CD4-positive, alpha-beta T cell treated with Interleukin-17A for 1 hour (primary cell): ENCODE measurements at regions not wholly inside any gene's neighbourhood (a gene's known extent, or its start where the extent isn't known, plus 50 kb on each side); places are given as distances from the start of the nearest gene placed in this dataset.

Source experiments
- DNase-seq: peaks from one replicate; pipeline ENCODE4 v3.0.0-alpha.2; 2020

GRCh38 chr9:26026423-26027100 is 348.3 kb upstream of the TUSC1 start:
- no peak for DNase-seq

- DNase-seq = no peak
Observed at GRCh38 chr9:26013199-26013598, 335.0 kb upstream of the TUSC1 start.

GRCh38 chr9:26012797-26013196 is 334.6 kb upstream of the TUSC1 start:
- DNase-seq = no peak

- no peak for DNase-seq
Observed at GRCh38 chr9:25994605-25995004, 316.4 kb upstream of the TUSC1 start.

GRCh38 chr9:25990376-25990775 is 312.1 kb upstream of the TUSC1 start:
- no peak for DNase-seq

GRCh38 chr9:25975667-25976066 is 297.4 kb upstream of the TUSC1 start:
- no peak for DNase-seq

GRCh38 chr9:25964239-25964638 is 286.0 kb upstream of the TUSC1 start:
- no peak for DNase-seq

- DNase-seq = no peak
Observed at GRCh38 chr9:25960178-25960577, 281.9 kb upstream of the TUSC1 start.

- no peak for DNase-seq
Observed at GRCh38 chr9:25954209-25954608, 276.0 kb upstream of the TUSC1 start.

- no peak for DNase-seq
Observed at GRCh38 chr9:25948182-25948581, 269.9 kb upstream of the TUSC1 start.

GRCh38 chr9:25939126-25939525 is 260.9 kb upstream of the TUSC1 start:
- no peak for DNase-seq

GRCh38 chr9:25936031-25936430 is 257.8 kb upstream of the TUSC1 start:
- no peak for DNase-seq

- DNase-seq = no peak
Observed at GRCh38 chr9:25935188-25935587, 256.9 kb upstream of the TUSC1 start.

GRCh38 chr9:25918761-25919160 is 240.5 kb upstream of the TUSC1 start:
- no peak for DNase-seq

GRCh38 chr9:25917731-25918362 is 239.6 kb upstream of the TUSC1 start:
- DNase-seq = no peak

GRCh38 chr9:25913806-25914205 is 235.6 kb upstream of the TUSC1 start:
- no peak for DNase-seq

- no peak for DNase-seq
Observed at GRCh38 chr9:25904701-25905100, 226.5 kb upstream of the TUSC1 start.

GRCh38 chr9:25891527-25891926 is 213.3 kb upstream of the TUSC1 start:
- no peak for DNase-seq

- no peak for DNase-seq
Observed at GRCh38 chr9:25889661-25890060, 211.4 kb upstream of the TUSC1 start.

- no peak for DNase-seq
Observed at GRCh38 chr9:25876248-25876647, 198.0 kb upstream of the TUSC1 start.

- DNase-seq = no peak
Observed at GRCh38 chr9:25864509-25864908, 186.3 kb upstream of the TUSC1 start.

- no peak for DNase-seq
Observed at GRCh38 chr9:25861421-25861820, 183.2 kb upstream of the TUSC1 start.

GRCh38 chr9:25857147-25857546 is 178.9 kb upstream of the TUSC1 start:
- DNase-seq = no peak

- DNase-seq = no peak
Observed at GRCh38 chr9:25850803-25851202, 172.6 kb upstream of the TUSC1 start.

- no peak for DNase-seq
Observed at GRCh38 chr9:25845867-25846266, 167.6 kb upstream of the TUSC1 start.
